GM12865 (cell line): ENCODE measurements at regions not wholly inside any gene's neighbourhood (a gene's known extent, or its start where the extent isn't known, plus 50 kb on each side); places are given as distances from the start of the nearest gene placed in this dataset.

ENCODE experiments used
- DNase-seq: peaks from one replicate; pipeline ENCODE4 v3.0.0; 2010; ENCODE audit warnings: low read depth
- H3K4me3 ChIP-seq: 2 replicates; pipeline ENCODE4 v1.5.1; 2011; ENCODE audit warnings: mild to moderate bottlenecking, low read depth, low read length, control low read depth
- CTCF ChIP-seq: IDR thresholded peaks from 2 replicates; pipeline ENCODE4 v1.5.1; 2011; ENCODE audit warnings: low read length, control low read depth, low read depth, inconsistent platforms; ENCODE audit not compliant: insufficient read depth; ENCODE audit errors: missing control alignments

- no peak for TF ChIP-seq CTCF
- DNase-seq: no peak
- H3K4me3 ChIP-seq: no peak overlapping the region
Measured at GRCh38 chr3:26369133-26369532, 253.4 kb upstream of the LRRC3B start.

DNA sequence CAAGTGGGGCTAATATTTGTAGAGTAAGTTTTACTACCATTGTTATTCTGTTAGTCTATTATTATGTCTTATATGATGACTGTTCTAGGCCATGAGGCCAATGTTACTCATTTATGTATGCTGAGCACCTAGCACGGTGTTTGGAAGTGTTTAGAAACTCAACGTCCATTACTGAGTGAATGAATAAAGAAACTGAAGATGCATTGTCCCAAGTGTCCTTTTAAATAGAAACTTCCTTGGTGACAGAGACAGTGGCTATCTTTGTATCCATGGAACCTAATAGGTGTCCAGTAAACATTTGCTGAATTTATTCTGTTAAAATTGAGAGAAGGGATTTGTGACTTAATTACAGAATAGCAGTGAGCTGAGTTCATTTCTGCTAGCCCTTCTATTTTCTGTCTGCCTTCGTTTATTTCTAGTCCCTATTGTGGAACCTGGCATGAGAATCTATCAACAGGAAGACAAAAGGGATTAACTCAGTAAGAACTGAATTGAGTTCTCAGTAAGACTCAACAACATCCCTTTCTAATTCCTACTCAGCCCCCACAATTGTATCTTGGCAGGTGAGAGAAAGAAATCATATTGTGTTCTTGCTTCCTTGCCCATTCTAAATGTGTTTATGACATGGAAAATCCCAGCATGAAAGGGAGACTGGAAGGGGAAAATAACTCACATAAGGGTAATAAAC, 246.6 kb upstream of the LRRC3B start:
- DNase-seq: no peak
- H3K4me3 ChIP-seq: no peak overlapping the region
- no peak for TF ChIP-seq CTCF

DNA sequence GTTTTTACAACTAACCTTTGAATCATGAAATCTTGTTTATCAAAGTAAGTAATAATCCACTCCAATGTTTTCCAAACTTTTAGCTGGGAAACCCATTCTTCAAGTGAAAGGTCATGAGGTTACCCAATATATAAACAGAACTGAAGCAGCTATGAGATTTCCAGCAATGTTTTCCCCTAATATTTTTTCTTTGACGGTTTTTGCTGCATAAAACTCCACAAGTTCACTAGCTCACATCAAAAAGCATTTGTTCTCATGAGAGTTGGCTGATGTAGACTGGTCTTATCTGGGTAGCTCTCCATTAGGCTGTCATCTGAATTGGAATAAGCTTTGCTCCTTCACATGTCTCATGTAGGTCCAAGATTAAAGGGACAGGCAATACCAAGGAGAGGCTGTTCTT, 241.2 kb upstream of the LRRC3B start:
- no peak for TF ChIP-seq CTCF
- DNase-seq: no peak
- no peak overlapping the region for H3K4me3 ChIP-seq

GRCh38 chr3:26406636-26407035, 215.9 kb upstream of the LRRC3B start:
- DNase-seq: no peak
- TF ChIP-seq CTCF: no peak
- H3K4me3 ChIP-seq: no peak overlapping the region

DNA sequence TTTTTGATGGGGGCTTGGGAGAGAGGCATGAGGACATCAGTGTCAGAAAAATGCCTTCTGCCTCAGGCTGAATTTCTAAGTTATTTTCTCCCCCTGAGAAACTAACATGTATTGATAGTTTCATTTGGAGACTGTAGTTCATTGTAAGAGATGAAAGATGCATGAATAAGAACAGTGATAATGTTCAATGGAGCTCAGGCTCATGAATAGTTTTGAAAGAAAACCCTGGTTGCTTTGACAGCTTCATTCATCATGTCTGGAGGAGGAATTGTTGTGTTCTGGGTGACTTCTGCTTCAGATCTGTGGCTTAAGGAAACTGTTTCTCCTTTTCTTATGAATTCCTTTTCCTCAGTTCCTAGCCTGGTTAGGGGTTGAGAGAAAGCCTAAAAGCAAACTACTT, 204.0 kb upstream of the LRRC3B start:
- H3K4me3 ChIP-seq: no peak overlapping the region
- DNase-seq: no peak
- no peak for TF ChIP-seq CTCF

DNA sequence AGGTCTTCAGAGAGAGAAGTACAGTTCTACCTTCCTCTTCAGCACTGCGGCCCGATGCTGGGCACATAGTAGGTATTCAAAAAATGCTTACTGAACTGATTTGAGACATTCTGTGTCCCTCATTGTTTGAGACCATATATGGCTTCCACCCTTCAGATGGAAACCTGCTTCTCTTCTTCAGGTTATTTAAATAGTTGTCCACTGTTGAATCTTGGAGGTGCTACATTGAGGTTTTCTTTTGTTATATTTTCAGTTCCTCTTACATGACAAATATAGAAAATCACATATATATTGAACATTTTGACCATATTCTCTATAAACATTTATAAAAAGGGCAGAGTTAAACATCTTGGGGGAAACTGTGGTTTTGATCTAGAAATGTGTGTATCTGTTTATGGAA, 200.2 kb upstream of the LRRC3B start:
- no peak overlapping the region for H3K4me3 ChIP-seq
- DNase-seq: no peak
- no peak for TF ChIP-seq CTCF

DNA sequence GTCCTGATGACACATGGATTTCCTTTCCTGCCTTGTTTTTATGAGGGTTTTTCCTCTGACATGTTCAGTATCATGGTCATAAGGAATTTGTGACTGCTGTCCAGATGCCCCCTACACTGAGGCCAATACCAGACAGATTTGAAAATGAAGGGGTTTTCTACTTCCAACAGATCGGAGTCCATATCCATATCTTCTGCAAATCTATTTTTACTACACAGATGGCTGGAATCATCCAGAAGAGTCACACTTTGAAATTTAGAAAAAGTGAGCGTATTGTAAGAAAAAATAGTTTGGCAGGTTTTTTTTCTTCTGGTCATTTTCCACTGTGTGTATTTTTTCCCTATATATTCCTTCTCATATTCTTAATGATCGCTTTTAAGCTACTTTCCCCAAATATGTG, 197.5 kb upstream of the LRRC3B start:
- TF ChIP-seq CTCF: no peak
- DNase-seq: no peak
- no peak overlapping the region for H3K4me3 ChIP-seq
